ENCODE measurements at regions not wholly inside any gene's neighbourhood (a gene's known extent, or its start where the extent isn't known, plus 50 kb on each side); places are given as distances from the start of the nearest gene placed in this dataset.
"Not testable (repeated sequence)": the region's sequence is repeated elsewhere in the genome, so short reads cannot be mapped to it uniquely, and the experiment has no call there.

GRCh38 chr5:99179206-99179605 lies 250.4 kb upstream of the CHD1 start:
- H3K9me3 ChIP-seq, result no peaks in the 10 kb centered on the region
- H3K36me3 ChIP-seq, result no peaks in the 10 kb centered on the region
- H3K4me1 ChIP-seq, result no peaks in the 10 kb centered on the region
- TF ChIP-seq, protein P1, sequence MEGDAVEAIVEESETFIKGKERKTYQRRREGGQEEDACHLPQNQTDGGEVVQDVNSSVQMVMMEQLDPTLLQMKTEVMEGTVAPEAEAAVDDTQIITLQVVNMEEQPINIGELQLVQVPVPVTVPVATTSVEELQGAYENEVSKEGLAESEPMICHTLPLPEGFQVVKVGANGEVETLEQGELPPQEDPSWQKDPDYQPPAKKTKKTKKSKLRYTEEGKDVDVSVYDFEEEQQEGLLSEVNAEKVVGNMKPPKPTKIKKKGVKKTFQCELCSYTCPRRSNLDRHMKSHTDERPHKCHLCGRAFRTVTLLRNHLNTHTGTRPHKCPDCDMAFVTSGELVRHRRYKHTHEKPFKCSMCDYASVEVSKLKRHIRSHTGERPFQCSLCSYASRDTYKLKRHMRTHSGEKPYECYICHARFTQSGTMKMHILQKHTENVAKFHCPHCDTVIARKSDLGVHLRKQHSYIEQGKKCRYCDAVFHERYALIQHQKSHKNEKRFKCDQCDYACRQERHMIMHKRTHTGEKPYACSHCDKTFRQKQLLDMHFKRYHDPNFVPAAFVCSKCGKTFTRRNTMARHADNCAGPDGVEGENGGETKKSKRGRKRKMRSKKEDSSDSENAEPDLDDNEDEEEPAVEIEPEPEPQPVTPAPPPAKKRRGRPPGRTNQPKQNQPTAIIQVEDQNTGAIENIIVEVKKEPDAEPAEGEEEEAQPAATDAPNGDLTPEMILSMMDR (IDR thresholded peaks at IDR 0.05), result no peak
- no peak for TF ChIP-seq POLR2A (IDR thresholded peaks at IDR 0.05)
- WGBS, 2 donors, result 67 to 86% methylated on average over 4 of the region's 4 CpGs
- H3K27ac ChIP-seq, result no peak overlapping the region
- intact Hi-C loops (cut with DNase I), result no loop called here
- DNase-seq, result no peak
- H3K27me3 ChIP-seq, result no peaks in the 10 kb centered on the region
- H3K4me3 ChIP-seq, result no peak overlapping the region

DNA sequence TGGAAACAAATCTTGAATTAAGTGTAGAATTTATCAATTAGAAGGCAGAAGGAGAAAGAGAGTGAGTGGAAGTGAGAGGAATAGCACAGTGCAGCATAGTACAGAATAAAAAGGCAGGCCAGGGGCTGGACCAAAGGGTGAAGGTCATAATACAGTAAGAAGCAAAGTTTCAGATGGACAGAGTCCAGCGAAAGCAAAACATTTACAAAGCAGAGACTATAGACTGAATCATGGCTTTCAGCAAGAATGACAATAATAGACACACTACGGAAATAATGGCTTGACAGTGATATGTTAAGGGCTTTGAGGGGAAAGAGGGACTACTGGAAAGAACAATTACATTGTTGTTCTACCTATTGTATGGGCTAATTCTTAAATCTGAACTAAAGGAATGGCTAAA lies 249.0 kb upstream of the CHD1 start:
- H3K4me1 ChIP-seq, result no peaks in the 10 kb centered on the region
- no peak for TF ChIP-seq POLR2A (IDR thresholded peaks at IDR 0.05)
- TF ChIP-seq, protein P1 (IDR thresholded peaks at IDR 0.05), result no peak
- DNase-seq, result no peak
- H3K9me3 ChIP-seq, result no peaks in the 10 kb centered on the region
- no peaks in the 10 kb centered on the region for H3K27me3 ChIP-seq
- WGBS, 2 donors, result 48 to 70% methylated on average over 2 of the region's 2 CpGs
- intact Hi-C loops (cut with DNase I), result no loop called here
- H3K36me3 ChIP-seq, result no peaks in the 10 kb centered on the region
- H3K27ac ChIP-seq, result no peak overlapping the region
- no peak overlapping the region for H3K4me3 ChIP-seq

DNA sequence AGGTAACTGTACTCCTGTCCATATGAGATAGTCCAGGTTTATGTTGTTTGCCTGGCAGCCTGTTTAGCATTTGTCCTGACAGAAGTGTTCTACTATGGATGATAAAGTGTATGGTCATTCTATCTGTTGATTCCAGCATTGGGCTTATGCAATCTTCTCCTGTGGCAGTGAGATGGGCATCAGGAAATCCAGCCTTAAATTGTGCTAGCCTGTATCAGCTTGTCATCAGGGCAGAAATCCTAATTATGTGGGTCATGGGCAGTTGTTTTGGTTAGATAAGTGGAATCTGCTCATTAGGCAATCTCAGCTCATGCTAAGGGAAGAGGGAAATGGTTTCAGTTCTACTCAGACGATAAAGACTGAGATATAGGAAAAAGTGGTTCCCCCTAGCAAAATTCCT lies 247.4 kb upstream of the CHD1 start:
- no peaks in the 10 kb centered on the region for H3K4me1 ChIP-seq
- intact Hi-C loops (cut with DNase I), result no loop called here
- H3K9me3 ChIP-seq, result no peaks in the 10 kb centered on the region
- 24 to 31% methylated on average over 1 of the region's 1 CpG for WGBS, 2 donors
- no peak overlapping the region for H3K27ac ChIP-seq
- H3K36me3 ChIP-seq, result no peaks in the 10 kb centered on the region
- DNase-seq, result no peak
- TF ChIP-seq POLR2A (IDR thresholded peaks at IDR 0.05), result no peak
- TF ChIP-seq, protein P1 (IDR thresholded peaks at IDR 0.05), result no peak
- no peak overlapping the region for H3K4me3 ChIP-seq
- H3K27me3 ChIP-seq, result no peaks in the 10 kb centered on the region

DNA sequence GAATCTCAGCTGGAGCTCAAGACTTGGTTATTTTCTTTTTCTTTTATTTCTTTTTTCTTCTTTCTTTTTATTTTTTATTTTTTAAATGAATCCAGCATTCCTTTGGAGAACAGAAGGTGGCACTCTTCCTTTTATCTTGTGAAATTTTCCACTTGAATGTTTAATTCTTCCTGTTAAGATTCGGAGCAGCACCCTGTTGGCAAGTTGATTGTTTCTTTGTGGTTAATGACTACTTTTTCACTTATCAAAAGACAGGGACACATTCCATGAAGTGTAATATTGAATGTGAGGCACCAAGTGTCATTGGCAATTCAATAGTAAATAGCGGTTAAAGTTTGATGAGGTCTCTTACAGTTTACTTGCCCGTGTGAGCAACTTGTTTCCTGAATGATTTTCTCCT lies 240.5 kb upstream of the CHD1 start:
- H3K9me3 ChIP-seq, result no peaks in the 10 kb centered on the region
- DNase-seq, result no peak
- no peak overlapping the region for H3K4me3 ChIP-seq
- H3K36me3 ChIP-seq, result no peaks in the 10 kb centered on the region
- H3K27me3 ChIP-seq, result no peaks in the 10 kb centered on the region
- intact Hi-C loops (cut with DNase I), result no loop called here
- no peak for TF ChIP-seq POLR2A (IDR thresholded peaks at IDR 0.05)
- TF ChIP-seq, protein P1 (IDR thresholded peaks at IDR 0.05), result no peak
- H3K27ac ChIP-seq, result no peak overlapping the region
- no peaks in the 10 kb centered on the region for H3K4me1 ChIP-seq
- WGBS, 2 donors, result 52 to 58% methylated on average over 3 of the region's 3 CpGs

- intact Hi-C loops (cut with DNase I); H3K36me3 ChIP-seq; H3K4me1 ChIP-seq; DNase-seq; H3K4me3 ChIP-seq; H3K9me3 ChIP-seq; H3K27me3 ChIP-seq; H3K27ac ChIP-seq: not testable (repeated sequence)
- 89 to 91% methylated on average over 4 of the region's 4 CpGs for WGBS, 2 donors
These were observed 232.7 kb upstream of the CHD1 start for GRCh38 chr5:99161538-99161937.

- H3K4me1 ChIP-seq, result no peaks in the 10 kb centered on the region
- intact Hi-C loops (cut with DNase I), result no loop called here
- no peaks in the 10 kb centered on the region for H3K36me3 ChIP-seq
- H3K9me3 ChIP-seq, result no peaks in the 10 kb centered on the region
- H3K4me3 ChIP-seq, result no peak overlapping the region
- 74 to 83% methylated on average over 1 of the region's 1 CpG for WGBS, 2 donors
- no peaks in the 10 kb centered on the region for H3K27me3 ChIP-seq
- H3K27ac ChIP-seq, result no peak overlapping the region
- DNase-seq, result no peak
- TF ChIP-seq POLR2A (IDR thresholded peaks at IDR 0.05), result no peak
- TF ChIP-seq, protein P1 (IDR thresholded peaks at IDR 0.05), result no peak
These were observed 227.9 kb upstream of the CHD1 start for GRCh38 chr5:99156688-99157087.

DNA sequence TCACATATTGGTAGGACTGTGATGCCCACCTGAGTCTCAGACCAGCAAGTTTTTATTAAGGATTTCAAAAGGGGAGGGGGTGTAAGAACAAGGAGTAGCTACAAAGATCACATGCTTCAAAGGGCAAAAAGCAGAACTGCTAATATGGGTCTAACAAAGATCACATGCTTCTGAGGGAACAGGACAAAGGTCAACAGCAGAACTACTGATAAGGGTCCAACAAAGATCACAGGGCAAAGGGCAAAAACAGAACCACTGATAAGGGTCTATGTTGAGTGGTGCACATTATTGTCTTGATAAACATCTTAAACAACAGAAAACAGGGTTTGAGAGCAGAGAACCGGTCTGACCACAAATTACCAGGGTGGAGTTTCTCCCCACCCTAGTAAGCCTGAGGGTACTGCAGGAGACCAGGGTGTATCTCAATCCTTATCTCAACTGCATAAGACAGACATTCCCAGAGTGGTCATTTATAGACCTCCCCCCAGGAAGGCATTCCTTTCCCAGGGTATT lies 214.5 kb upstream of the CHD1 start:
- WGBS, 2 donors, result 57 to 63% methylated on average over 1 of the region's 1 CpG
- H3K4me1 ChIP-seq; H3K27me3 ChIP-seq; H3K36me3 ChIP-seq; H3K4me3 ChIP-seq; intact Hi-C loops (cut with DNase I); DNase-seq; H3K27ac ChIP-seq: not testable (repeated sequence)
- H3K9me3 ChIP-seq, result peaks cover 0 to 13% (median 0%) of the 10 kb centered on the region in 3 donors

All from esophagus squamous epithelium (tissue), 5 donors.